Ramos (cell line): ENCODE measurements at regions not wholly inside any gene's neighbourhood (a gene's known extent, or its start where the extent isn't known, plus 50 kb on each side); places are given as distances from the start of the nearest gene placed in this dataset.

Experiments used
- in situ Hi-C: fragments of 300-500 bp; cut with MboI; formaldehyde crosslinking; loops from one replicate; pipeline ENCODE4 v1.14.3; 2022; ENCODE audit warnings: low sequenced_read_pairs; ENCODE audit not compliant: unreplicated experiment

- in situ Hi-C loops, result no loop called here
Observed at GRCh38 chr2:16272038-16272788, 331.9 kb downstream of the MYCN start.

GRCh38 chr2:16271231-16271896, 331.0 kb downstream of the MYCN start:
- in situ Hi-C loops, result no loop called here

GRCh38 chr2:16270441-16270840, 330.1 kb downstream of the MYCN start:
- in situ Hi-C loops, result no loop called here

- in situ Hi-C loops, result no loop called here
Observed at GRCh38 chr2:16268301-16269000, 328.1 kb downstream of the MYCN start.

GRCh38 chr2:16266571-16266970, 326.2 kb downstream of the MYCN start:
- in situ Hi-C loops, result no loop called here

- in situ Hi-C loops, result no loop called here
Observed at GRCh38 chr2:16264931-16265540, 324.7 kb downstream of the MYCN start.

GRCh38 chr2:16264491-16264890, 324.1 kb downstream of the MYCN start:
- in situ Hi-C loops, result no loop called here

GRCh38 chr2:16263241-16263890, 323.0 kb downstream of the MYCN start:
- in situ Hi-C loops, result no loop called here

- in situ Hi-C loops, result no loop called here
Observed at GRCh38 chr2:16262526-16263178, 322.3 kb downstream of the MYCN start.

- in situ Hi-C loops, result no loop called here
Observed at GRCh38 chr2:16261791-16262190, 321.4 kb downstream of the MYCN start.

- in situ Hi-C loops, result no loop called here
Observed at GRCh38 chr2:16261071-16261470, 320.7 kb downstream of the MYCN start.

GRCh38 chr2:16260041-16260830, 319.9 kb downstream of the MYCN start:
- in situ Hi-C loops, result no loop called here

- in situ Hi-C loops, result no loop called here
Observed at GRCh38 chr2:16259010-16259409, 318.7 kb downstream of the MYCN start.

GRCh38 chr2:16258350-16258749, 318.0 kb downstream of the MYCN start:
- in situ Hi-C loops, result no loop called here

- in situ Hi-C loops, result no loop called here
Observed at GRCh38 chr2:16257322-16258028, 317.1 kb downstream of the MYCN start.

GRCh38 chr2:16256601-16257321, 316.4 kb downstream of the MYCN start:
- in situ Hi-C loops, result no loop called here

GRCh38 chr2:16255120-16255519, 314.8 kb downstream of the MYCN start:
- in situ Hi-C loops, result no loop called here
